ENCODE measurements at regions not wholly inside any gene's neighbourhood (a gene's known extent, or its start where the extent isn't known, plus 50 kb on each side); places are given as distances from the start of the nearest gene placed in this dataset.

DNA sequence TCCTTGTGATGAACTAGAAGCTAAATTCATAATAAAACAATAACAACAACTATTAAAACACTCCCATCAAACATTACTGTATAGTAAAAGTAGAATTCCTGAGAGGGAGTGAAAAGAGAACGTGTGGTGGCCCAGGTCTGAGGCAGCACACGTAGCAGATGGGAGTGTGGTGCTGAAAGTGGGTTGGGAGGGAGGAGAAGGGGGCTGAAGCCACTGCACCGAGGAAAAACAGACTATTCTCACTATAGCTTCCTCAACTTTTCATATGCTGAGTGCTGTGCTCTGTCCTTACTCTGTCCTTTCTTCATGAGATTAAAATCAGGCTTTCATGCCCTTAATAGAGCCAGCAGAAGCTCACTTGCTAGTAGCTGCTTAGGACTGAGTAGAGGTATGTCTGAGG is 170.9 kb downstream of the PCSK1 start:
- TF ChIP-seq, protein P1, sequence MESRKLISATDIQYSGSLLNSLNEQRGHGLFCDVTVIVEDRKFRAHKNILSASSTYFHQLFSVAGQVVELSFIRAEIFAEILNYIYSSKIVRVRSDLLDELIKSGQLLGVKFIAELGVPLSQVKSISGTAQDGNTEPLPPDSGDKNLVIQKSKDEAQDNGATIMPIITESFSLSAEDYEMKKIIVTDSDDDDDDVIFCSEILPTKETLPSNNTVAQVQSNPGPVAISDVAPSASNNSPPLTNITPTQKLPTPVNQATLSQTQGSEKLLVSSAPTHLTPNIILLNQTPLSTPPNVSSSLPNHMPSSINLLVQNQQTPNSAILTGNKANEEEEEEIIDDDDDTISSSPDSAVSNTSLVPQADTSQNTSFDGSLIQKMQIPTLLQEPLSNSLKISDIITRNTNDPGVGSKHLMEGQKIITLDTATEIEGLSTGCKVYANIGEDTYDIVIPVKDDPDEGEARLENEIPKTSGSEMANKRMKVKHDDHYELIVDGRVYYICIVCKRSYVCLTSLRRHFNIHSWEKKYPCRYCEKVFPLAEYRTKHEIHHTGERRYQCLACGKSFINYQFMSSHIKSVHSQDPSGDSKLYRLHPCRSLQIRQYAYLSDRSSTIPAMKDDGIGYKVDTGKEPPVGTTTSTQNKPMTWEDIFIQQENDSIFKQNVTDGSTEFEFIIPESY (IDR thresholded peaks at IDR 0.05; ENCODE audit: extremely low read depth, insufficient replicate concordance, low read length), result no peak
- TF ChIP-seq, protein P2, sequence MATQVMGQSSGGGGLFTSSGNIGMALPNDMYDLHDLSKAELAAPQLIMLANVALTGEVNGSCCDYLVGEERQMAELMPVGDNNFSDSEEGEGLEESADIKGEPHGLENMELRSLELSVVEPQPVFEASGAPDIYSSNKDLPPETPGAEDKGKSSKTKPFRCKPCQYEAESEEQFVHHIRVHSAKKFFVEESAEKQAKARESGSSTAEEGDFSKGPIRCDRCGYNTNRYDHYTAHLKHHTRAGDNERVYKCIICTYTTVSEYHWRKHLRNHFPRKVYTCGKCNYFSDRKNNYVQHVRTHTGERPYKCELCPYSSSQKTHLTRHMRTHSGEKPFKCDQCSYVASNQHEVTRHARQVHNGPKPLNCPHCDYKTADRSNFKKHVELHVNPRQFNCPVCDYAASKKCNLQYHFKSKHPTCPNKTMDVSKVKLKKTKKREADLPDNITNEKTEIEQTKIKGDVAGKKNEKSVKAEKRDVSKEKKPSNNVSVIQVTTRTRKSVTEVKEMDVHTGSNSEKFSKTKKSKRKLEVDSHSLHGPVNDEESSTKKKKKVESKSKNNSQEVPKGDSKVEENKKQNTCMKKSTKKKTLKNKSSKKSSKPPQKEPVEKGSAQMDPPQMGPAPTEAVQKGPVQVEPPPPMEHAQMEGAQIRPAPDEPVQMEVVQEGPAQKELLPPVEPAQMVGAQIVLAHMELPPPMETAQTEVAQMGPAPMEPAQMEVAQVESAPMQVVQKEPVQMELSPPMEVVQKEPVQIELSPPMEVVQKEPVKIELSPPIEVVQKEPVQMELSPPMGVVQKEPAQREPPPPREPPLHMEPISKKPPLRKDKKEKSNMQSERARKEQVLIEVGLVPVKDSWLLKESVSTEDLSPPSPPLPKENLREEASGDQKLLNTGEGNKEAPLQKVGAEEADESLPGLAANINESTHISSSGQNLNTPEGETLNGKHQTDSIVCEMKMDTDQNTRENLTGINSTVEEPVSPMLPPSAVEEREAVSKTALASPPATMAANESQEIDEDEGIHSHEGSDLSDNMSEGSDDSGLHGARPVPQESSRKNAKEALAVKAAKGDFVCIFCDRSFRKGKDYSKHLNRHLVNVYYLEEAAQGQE (IDR thresholded peaks at IDR 0.05; ENCODE audit: low read depth), result no peak
- TF ChIP-seq YY1 (IDR thresholded peaks at IDR 0.05; ENCODE audit: extremely low read depth, insufficient replicate concordance, low read depth, low read length), result no peak
- no peak for TF ChIP-seq SIN3A (IDR thresholded peaks at IDR 0.05; ENCODE audit: low read depth)
- no peaks in the 10 kb centered on the region for H4K20me1 ChIP-seq (ENCODE audit: insufficient read depth)
- H2AFZ ChIP-seq (ENCODE audit: low read depth, low read length, poor library complexity, severe bottlenecking), result no peak overlapping the region
- ChIA-PET POLR2A (no interaction called here), CTCF (no interaction called here), RAD21 (ENCODE audit: low non-redundant PET in 1 of 2, low total read pairs in 2 of 2, uncharacterized antibody in 2 of 2, unreplicated experiment in 2 of 2) (no interaction called here)
- no peaks in the 10 kb centered on the region for H3K9me2 ChIP-seq (ENCODE audit: insufficient read depth)
- H3K9ac ChIP-seq (ENCODE audit: low read length), result no peak overlapping the region
- intact Hi-C loops (cut with micrococcal nuclease), result no loop called here
- no peaks in the 10 kb centered on the region for H3K36me3 ChIP-seq (ENCODE audit: control insufficient read depth in 1 of 2, insufficient read depth in 2 of 2, low read length in 2 of 2)
- H3K79me2 ChIP-seq (ENCODE audit: insufficient read depth, low read length), result no peaks in the 10 kb centered on the region
- no peaks in the 10 kb centered on the region for H3K27me3 ChIP-seq (ENCODE audit: insufficient read depth, low read length)
- no peak overlapping the region for H3K4me3 ChIP-seq (replicated peaks in 1 of 2; ENCODE audit: low read depth in 1 of 2, low read length in 2 of 2)
- H3K9me3 ChIP-seq (ENCODE audit: control insufficient read depth in 1 of 2, insufficient read depth in 1 of 2, low read depth in 1 of 2, low read length in 2 of 2), result no peaks in the 10 kb centered on the region; a peak in 1 of 4 replicates
- no peak overlapping the region for H3K27ac ChIP-seq (ENCODE audit: low read depth, low read length)
- H3K4me1 ChIP-seq (ENCODE audit: control insufficient read depth in 1 of 2, insufficient read depth in 2 of 2, low read length in 2 of 2), result peaks cover 4 to 10% of the 10 kb centered on the region in 2 experiments; a peak in 3 of 4 replicates
- no TSS peak for BruUV-seq (replicated peaks)
- ATAC-seq, result no peak
- no peak for DNase-seq (ENCODE audit: low read depth, low spot score)
- H3K4me2 ChIP-seq (ENCODE audit: low read length), result no peak overlapping the region

Measured in HCT116 (cell line).